ENCODE measurements at regions not wholly inside any gene's neighbourhood (a gene's known extent, or its start where the extent isn't known, plus 50 kb on each side); places are given as distances from the start of the nearest gene placed in this dataset.

GRCh38 chr2:173711816-173712215, 253.4 kb downstream of the SP3 start:
- H3K27me3 ChIP-seq (ENCODE audit: control insufficient read depth in 1 of 2, insufficient read depth in 2 of 2, low read length in 2 of 2) = no peaks in the 10 kb centered on the region; a peak in 1 of 5 replicates
- FAIRE-seq = no peak

GRCh38 chr2:173713904-173714555, 251.1 kb downstream of the SP3 start:
- H2AFZ ChIP-seq (ENCODE audit: low read length) = no peak overlapping the region
- ChIA-PET CTCF (ENCODE audit: low intra/inter-chr PET ratio, low total read pairs) (no interaction called here), POLR2A (no interaction called here)
- DNase-seq (ENCODE audit: low spot score) (no peak), FAIRE-seq (no peak), ATAC-seq (no peak)
- no peaks in the 10 kb centered on the region for H4K20me1 ChIP-seq (ENCODE audit: insufficient read depth, low read length)
- in situ Hi-C loops (cut with HindIII; ENCODE audit: extremely low pct_ligation_motif_present, low pct_unique_long_range_greater_than_20kb) = no loop called here
- H3K27me3 ChIP-seq (ENCODE audit: control insufficient read depth in 1 of 2, insufficient read depth in 2 of 2, low read length in 2 of 2) = no peaks in the 10 kb centered on the region
- WGBS (ENCODE audit: low lambda C conversion rate) = 13% methylated on average over 4 of the region's 4 CpGs
- H3K79me2 ChIP-seq (ENCODE audit: insufficient read depth, low read length) = no peaks in the 10 kb centered on the region
- H3K4me3 ChIP-seq (replicated peaks in 1 of 3; ENCODE audit: insufficient read depth in 1 of 3, low read depth in 2 of 3, low read length in 3 of 3) = no peak overlapping the region
- BruUV-seq (replicated peaks) = no TSS peak
- no peak overlapping the region for H3K9ac ChIP-seq (ENCODE audit: insufficient read depth, low read depth, low read length)
- H3K9me3 ChIP-seq (ENCODE audit: low read length) = no peaks in the 10 kb centered on the region
- no peak overlapping the region for H3K4me2 ChIP-seq (ENCODE audit: low read depth, low read length)
- H3K27ac ChIP-seq (ENCODE audit: extremely low read length, insufficient read depth, low read length) = no peak overlapping the region
- intact Hi-C loops (cut with micrococcal nuclease; ENCODE audit: unreplicated experiment) = no loop called here
- H3K36me3 ChIP-seq (replicated peaks in 1 of 2; ENCODE audit: control insufficient read depth in 1 of 2, insufficient read depth in 2 of 2, low read length in 2 of 2) = no peaks in the 10 kb centered on the region
- no peaks in the 10 kb centered on the region for H3K4me1 ChIP-seq (ENCODE audit: insufficient read depth, low read length)
- TF ChIP-seq ZNF292 (CRISPR knock-in tag; IDR thresholded peaks at IDR 0.05; ENCODE audit: borderline replicate concordance, low read depth) (no peak), FOXK2 (IDR thresholded peaks at IDR 0.05) (no peak), ZFP91 (CRISPR knock-in tag; IDR thresholded peaks at IDR 0.05; ENCODE audit: borderline replicate concordance) (no peak), ZSCAN21 (CRISPR knock-in tag; IDR thresholded peaks at IDR 0.05; ENCODE audit: borderline replicate concordance) (no peak), HIVEP1 (CRISPR knock-in tag; IDR thresholded peaks at IDR 0.05) (no peak), ZFP36L1 (CRISPR knock-in tag; IDR thresholded peaks at IDR 0.05) (no peak)

More at GRCh38 chr2:173711816-173712215, 253.4 kb downstream of the SP3 start:
- Histone ChIP-seq H3K9ac (ENCODE audit: insufficient read depth, low read depth, low read length) (no peak overlapping the region), H3K9me3 (ENCODE audit: low read length) (no peaks in the 10 kb centered on the region), H2AFZ (ENCODE audit: low read length) (no peak overlapping the region), H3K79me2 (ENCODE audit: insufficient read depth, low read length) (no peaks in the 10 kb centered on the region), H3K27ac (ENCODE audit: extremely low read length, insufficient read depth, low read length) (no peak overlapping the region), H3K36me3 (replicated peaks in 1 of 2; ENCODE audit: control insufficient read depth in 1 of 2, insufficient read depth in 2 of 2, low read length in 2 of 2) (no peaks in the 10 kb centered on the region), H3K4me2 (ENCODE audit: low read depth, low read length) (no peak overlapping the region), H4K20me1 (ENCODE audit: insufficient read depth, low read length) (no peaks in the 10 kb centered on the region), H3K4me1 (ENCODE audit: insufficient read depth, low read length) (no peaks in the 10 kb centered on the region), H3K4me3 (replicated peaks in 1 of 3; ENCODE audit: insufficient read depth in 1 of 3, low read depth in 2 of 3, low read length in 3 of 3) (no peak overlapping the region)
- ATAC-seq (no peak), DNase-seq (ENCODE audit: low spot score) (no peak)
- no peak for TF ChIP-seq AHR (CRISPR knock-in tag; IDR thresholded peaks at IDR 0.05)
- no TSS peak for BruUV-seq (replicated peaks)
- WGBS (ENCODE audit: low lambda C conversion rate) = 3% methylated on average over 1 of the region's 1 CpG
- ChIA-PET CTCF (ENCODE audit: low intra/inter-chr PET ratio, low total read pairs) (no interaction called here), POLR2A (no interaction called here)
- intact Hi-C loops (cut with micrococcal nuclease; ENCODE audit: unreplicated experiment) = no loop called here
- in situ Hi-C loops (cut with HindIII; ENCODE audit: extremely low pct_ligation_motif_present, low pct_unique_long_range_greater_than_20kb) = no loop called here

Measured in HepG2 (cell line).